ENCODE measurements at regions not wholly inside any gene's neighbourhood (a gene's known extent, or its start where the extent isn't known, plus 50 kb on each side); places are given as distances from the start of the nearest gene placed in this dataset.

- Histone ChIP-seq H3K27me3 (ENCODE audit: insufficient read depth, low read length) (no peaks in the 10 kb centered on the region), H3K9ac (ENCODE audit: low read length) (no peak overlapping the region), H3K4me1 (ENCODE audit: insufficient read depth, low read length) (no peaks in the 10 kb centered on the region), H3K4me2 (ENCODE audit: low read length) (no peak overlapping the region), H3K27ac (ENCODE audit: low read depth, low read length) (no peak overlapping the region), H3K79me2 (ENCODE audit: insufficient read depth, low read length) (no peaks in the 10 kb centered on the region), H4K20me1 (ENCODE audit: insufficient read depth, low read length) (no peaks in the 10 kb centered on the region), H3K36me3 (ENCODE audit: insufficient read depth, low read length) (no peaks in the 10 kb centered on the region), H2AFZ (ENCODE audit: low read depth, low read length) (no peak overlapping the region), H3K4me3 (ENCODE audit: insufficient read depth, low read depth, low read length) (no peak overlapping the region), H3K9me3 (ENCODE audit: insufficient read depth, low read depth, low read length) (no peaks in the 10 kb centered on the region)
- Mint-ChIP-seq H3K4me1 (ENCODE audit: low read depth, unreplicated experiment) (no peaks in the 10 kb centered on the region), H3K27ac (ENCODE audit: unreplicated experiment) (no peak overlapping the region), H3K9me3 (ENCODE audit: unreplicated experiment) (no peaks in the 10 kb centered on the region), H3K36me3 (ENCODE audit: low read depth, unreplicated experiment) (no peaks in the 10 kb centered on the region), H3K4me3 (ENCODE audit: unreplicated experiment) (no peak overlapping the region), H3K27me3 (ENCODE audit: low read depth, unreplicated experiment) (peaks cover 12% of the 10 kb centered on the region)
- no peak for FAIRE-seq
- TF ChIP-seq CTCF (IDR thresholded peaks at IDR 0.05; ENCODE audit: insufficient read depth, low read depth, low read length) (no peak), EZH2 (IDR thresholded peaks at IDR 0.05; ENCODE audit: insufficient read depth, low read length) (no peak)
- no peak for DNase-seq (ENCODE audit: low read depth)
Observed at GRCh38 chr11:36718451-36718850, 120.4 kb upstream of the RAG2 start.

GRCh38 chr11:36713715-36714114, 115.7 kb upstream of the RAG2 start:
- H3K4me1 Mint-ChIP-seq (ENCODE audit: low read depth, unreplicated experiment): no peaks in the 10 kb centered on the region
- no peak for DNase-seq (ENCODE audit: low read depth)
- H3K36me3 Mint-ChIP-seq (ENCODE audit: low read depth, unreplicated experiment): no peaks in the 10 kb centered on the region
- H3K4me3 Mint-ChIP-seq (ENCODE audit: unreplicated experiment): no peak overlapping the region
- Histone ChIP-seq H2AFZ (ENCODE audit: low read depth, low read length) (no peak overlapping the region), H3K4me3 (ENCODE audit: insufficient read depth, low read depth, low read length) (no peak overlapping the region), H3K9me3 (ENCODE audit: insufficient read depth, low read depth, low read length) (no peaks in the 10 kb centered on the region), H3K79me2 (ENCODE audit: insufficient read depth, low read length) (no peaks in the 10 kb centered on the region), H3K4me1 (ENCODE audit: insufficient read depth, low read length) (no peaks in the 10 kb centered on the region), H3K9ac (ENCODE audit: low read length) (no peak overlapping the region), H4K20me1 (ENCODE audit: insufficient read depth, low read length) (no peaks in the 10 kb centered on the region), H3K4me2 (ENCODE audit: low read length) (no peak overlapping the region), H3K36me3 (ENCODE audit: insufficient read depth, low read length) (no peaks in the 10 kb centered on the region), H3K27ac (ENCODE audit: low read depth, low read length) (no peak overlapping the region), H3K27me3 (ENCODE audit: insufficient read depth, low read length) (no peaks in the 10 kb centered on the region)
- FAIRE-seq: no peak
- no peak overlapping the region for H3K27ac Mint-ChIP-seq (ENCODE audit: unreplicated experiment)
- peaks cover 13% of the 10 kb centered on the region for H3K27me3 Mint-ChIP-seq (ENCODE audit: low read depth, unreplicated experiment)
- TF ChIP-seq EZH2 (IDR thresholded peaks at IDR 0.05; ENCODE audit: insufficient read depth, low read length) (no peak), CTCF (IDR thresholded peaks at IDR 0.05; ENCODE audit: insufficient read depth, low read depth, low read length) (no peak)
- no peaks in the 10 kb centered on the region for H3K9me3 Mint-ChIP-seq (ENCODE audit: unreplicated experiment)

GRCh38 chr11:36711104-36711825, 113.2 kb upstream of the RAG2 start:
- H3K4me1 ChIP-seq (ENCODE audit: insufficient read depth, low read length): no peaks in the 10 kb centered on the region
- no peak overlapping the region for H3K4me3 Mint-ChIP-seq (ENCODE audit: unreplicated experiment)

More at GRCh38 chr11:36711104-36711825, 113.2 kb upstream of the RAG2 start:
- Histone ChIP-seq H3K79me2 (ENCODE audit: insufficient read depth, low read length) (no peaks in the 10 kb centered on the region), H3K4me2 (ENCODE audit: low read length) (no peak overlapping the region), H3K9ac (ENCODE audit: low read length) (no peak overlapping the region), H4K20me1 (ENCODE audit: insufficient read depth, low read length) (no peaks in the 10 kb centered on the region), H3K27ac (ENCODE audit: low read depth, low read length) (no peak overlapping the region), H3K9me3 (ENCODE audit: insufficient read depth, low read depth, low read length) (no peaks in the 10 kb centered on the region), H2AFZ (ENCODE audit: low read depth, low read length) (no peak overlapping the region), H3K4me3 (ENCODE audit: insufficient read depth, low read depth, low read length) (no peak overlapping the region), H3K36me3 (ENCODE audit: insufficient read depth, low read length) (no peaks in the 10 kb centered on the region), H3K27me3 (ENCODE audit: insufficient read depth, low read length) (no peaks in the 10 kb centered on the region)
- no peak for DNase-seq (ENCODE audit: low read depth)
- Mint-ChIP-seq H3K9me3 (ENCODE audit: unreplicated experiment) (no peaks in the 10 kb centered on the region), H3K27ac (ENCODE audit: unreplicated experiment) (no peak overlapping the region), H3K4me1 (ENCODE audit: low read depth, unreplicated experiment) (no peaks in the 10 kb centered on the region), H3K27me3 (ENCODE audit: low read depth, unreplicated experiment) (peaks cover 13% of the 10 kb centered on the region), H3K36me3 (ENCODE audit: low read depth, unreplicated experiment) (no peaks in the 10 kb centered on the region)
- FAIRE-seq: no peak
- no peak for TF ChIP-seq CTCF (IDR thresholded peaks at IDR 0.05; ENCODE audit: insufficient read depth, low read depth, low read length)
